ENCODE measurements at regions not wholly inside any gene's neighbourhood (a gene's known extent, or its start where the extent isn't known, plus 50 kb on each side); places are given as distances from the start of the nearest gene placed in this dataset.

DNA sequence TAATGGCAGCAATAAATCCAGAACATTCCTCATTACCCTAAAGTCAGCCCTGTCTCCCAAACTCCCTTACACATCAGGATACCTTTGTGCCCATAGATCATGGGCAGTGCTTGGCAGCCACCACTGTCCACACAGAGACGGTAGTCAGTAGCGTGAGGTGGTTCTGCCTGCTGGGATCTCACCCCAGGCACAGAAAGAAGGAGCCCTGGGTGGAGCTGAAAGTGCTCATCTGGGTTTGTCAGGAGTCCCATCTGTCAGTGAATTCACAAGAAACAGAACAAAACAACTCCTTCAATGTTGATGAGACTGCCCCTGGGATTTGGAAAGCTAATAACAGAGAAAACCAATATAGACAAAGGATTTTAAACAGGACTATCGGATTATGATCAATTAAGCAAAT lies 90.2 kb upstream of the PRSS58 start (continued):
- TF ChIP-seq, protein P1, sequence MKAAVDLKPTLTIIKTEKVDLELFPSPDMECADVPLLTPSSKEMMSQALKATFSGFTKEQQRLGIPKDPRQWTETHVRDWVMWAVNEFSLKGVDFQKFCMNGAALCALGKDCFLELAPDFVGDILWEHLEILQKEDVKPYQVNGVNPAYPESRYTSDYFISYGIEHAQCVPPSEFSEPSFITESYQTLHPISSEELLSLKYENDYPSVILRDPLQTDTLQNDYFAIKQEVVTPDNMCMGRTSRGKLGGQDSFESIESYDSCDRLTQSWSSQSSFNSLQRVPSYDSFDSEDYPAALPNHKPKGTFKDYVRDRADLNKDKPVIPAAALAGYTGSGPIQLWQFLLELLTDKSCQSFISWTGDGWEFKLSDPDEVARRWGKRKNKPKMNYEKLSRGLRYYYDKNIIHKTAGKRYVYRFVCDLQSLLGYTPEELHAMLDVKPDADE (IDR thresholded peaks at IDR 0.05): no peak
- no peak for TF ChIP-seq CREB1 (CRISPR knock-in tag; IDR thresholded peaks at IDR 0.05; ENCODE audit: low read depth)
- TF ChIP-seq NANOG (IDR thresholded peaks at IDR 0.05; ENCODE audit: borderline replicate concordance): no peak
- TF ChIP-seq, protein P2, sequence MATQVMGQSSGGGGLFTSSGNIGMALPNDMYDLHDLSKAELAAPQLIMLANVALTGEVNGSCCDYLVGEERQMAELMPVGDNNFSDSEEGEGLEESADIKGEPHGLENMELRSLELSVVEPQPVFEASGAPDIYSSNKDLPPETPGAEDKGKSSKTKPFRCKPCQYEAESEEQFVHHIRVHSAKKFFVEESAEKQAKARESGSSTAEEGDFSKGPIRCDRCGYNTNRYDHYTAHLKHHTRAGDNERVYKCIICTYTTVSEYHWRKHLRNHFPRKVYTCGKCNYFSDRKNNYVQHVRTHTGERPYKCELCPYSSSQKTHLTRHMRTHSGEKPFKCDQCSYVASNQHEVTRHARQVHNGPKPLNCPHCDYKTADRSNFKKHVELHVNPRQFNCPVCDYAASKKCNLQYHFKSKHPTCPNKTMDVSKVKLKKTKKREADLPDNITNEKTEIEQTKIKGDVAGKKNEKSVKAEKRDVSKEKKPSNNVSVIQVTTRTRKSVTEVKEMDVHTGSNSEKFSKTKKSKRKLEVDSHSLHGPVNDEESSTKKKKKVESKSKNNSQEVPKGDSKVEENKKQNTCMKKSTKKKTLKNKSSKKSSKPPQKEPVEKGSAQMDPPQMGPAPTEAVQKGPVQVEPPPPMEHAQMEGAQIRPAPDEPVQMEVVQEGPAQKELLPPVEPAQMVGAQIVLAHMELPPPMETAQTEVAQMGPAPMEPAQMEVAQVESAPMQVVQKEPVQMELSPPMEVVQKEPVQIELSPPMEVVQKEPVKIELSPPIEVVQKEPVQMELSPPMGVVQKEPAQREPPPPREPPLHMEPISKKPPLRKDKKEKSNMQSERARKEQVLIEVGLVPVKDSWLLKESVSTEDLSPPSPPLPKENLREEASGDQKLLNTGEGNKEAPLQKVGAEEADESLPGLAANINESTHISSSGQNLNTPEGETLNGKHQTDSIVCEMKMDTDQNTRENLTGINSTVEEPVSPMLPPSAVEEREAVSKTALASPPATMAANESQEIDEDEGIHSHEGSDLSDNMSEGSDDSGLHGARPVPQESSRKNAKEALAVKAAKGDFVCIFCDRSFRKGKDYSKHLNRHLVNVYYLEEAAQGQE (IDR thresholded peaks at IDR 0.05; ENCODE audit: unreplicated experiment): no peak
- no peak for TF ChIP-seq JUNB (IDR thresholded peaks at IDR 0.05; ENCODE audit: unreplicated experiment)
- TF ChIP-seq EZH2phosphoT487 (IDR thresholded peaks at IDR 0.05; ENCODE audit: unreplicated experiment): no peak
- TF ChIP-seq ZNF331 (CRISPR knock-in tag; IDR thresholded peaks at IDR 0.05; ENCODE audit: low read depth): no peak
- TF ChIP-seq, protein P3, sequence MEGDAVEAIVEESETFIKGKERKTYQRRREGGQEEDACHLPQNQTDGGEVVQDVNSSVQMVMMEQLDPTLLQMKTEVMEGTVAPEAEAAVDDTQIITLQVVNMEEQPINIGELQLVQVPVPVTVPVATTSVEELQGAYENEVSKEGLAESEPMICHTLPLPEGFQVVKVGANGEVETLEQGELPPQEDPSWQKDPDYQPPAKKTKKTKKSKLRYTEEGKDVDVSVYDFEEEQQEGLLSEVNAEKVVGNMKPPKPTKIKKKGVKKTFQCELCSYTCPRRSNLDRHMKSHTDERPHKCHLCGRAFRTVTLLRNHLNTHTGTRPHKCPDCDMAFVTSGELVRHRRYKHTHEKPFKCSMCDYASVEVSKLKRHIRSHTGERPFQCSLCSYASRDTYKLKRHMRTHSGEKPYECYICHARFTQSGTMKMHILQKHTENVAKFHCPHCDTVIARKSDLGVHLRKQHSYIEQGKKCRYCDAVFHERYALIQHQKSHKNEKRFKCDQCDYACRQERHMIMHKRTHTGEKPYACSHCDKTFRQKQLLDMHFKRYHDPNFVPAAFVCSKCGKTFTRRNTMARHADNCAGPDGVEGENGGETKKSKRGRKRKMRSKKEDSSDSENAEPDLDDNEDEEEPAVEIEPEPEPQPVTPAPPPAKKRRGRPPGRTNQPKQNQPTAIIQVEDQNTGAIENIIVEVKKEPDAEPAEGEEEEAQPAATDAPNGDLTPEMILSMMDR (conservative IDR thresholded peaks at IDR 0.05; ENCODE audit: low read depth in 2 of 2): no peak
- TF ChIP-seq POLR2AphosphoS5 (IDR thresholded peaks at IDR 0.05; ENCODE audit: low read depth): no peak
- no peak for TF ChIP-seq STAT1 (IDR thresholded peaks at IDR 0.05; ENCODE audit: unreplicated experiment)

DNA sequence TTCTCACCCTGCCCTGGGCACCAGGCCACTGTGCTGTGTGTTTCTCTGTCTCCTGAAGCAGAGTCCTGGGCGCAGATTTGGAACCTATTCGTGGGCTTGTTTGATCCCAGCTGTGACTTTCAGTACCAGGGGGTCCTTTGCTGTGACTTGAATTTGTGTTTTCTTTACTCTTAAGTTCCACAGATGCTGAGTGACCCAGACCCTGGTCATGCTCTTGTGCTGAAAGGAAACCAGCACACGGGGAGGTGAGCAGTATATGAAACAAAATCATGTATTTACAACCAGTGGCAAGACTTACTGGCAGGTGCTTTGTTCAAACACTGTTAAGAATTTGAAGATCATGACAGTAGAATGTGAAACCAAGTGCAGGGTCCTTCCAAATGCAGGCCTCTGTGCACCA lies 89.2 kb upstream of the PRSS58 start:
- Mint-ChIP-seq H3K4me3 (no peak overlapping the region), H3K9me3 (no peaks in the 10 kb centered on the region)
- no peak overlapping the region for H3K4me3 ChIP-seq
- TF ChIP-seq, protein P4, sequence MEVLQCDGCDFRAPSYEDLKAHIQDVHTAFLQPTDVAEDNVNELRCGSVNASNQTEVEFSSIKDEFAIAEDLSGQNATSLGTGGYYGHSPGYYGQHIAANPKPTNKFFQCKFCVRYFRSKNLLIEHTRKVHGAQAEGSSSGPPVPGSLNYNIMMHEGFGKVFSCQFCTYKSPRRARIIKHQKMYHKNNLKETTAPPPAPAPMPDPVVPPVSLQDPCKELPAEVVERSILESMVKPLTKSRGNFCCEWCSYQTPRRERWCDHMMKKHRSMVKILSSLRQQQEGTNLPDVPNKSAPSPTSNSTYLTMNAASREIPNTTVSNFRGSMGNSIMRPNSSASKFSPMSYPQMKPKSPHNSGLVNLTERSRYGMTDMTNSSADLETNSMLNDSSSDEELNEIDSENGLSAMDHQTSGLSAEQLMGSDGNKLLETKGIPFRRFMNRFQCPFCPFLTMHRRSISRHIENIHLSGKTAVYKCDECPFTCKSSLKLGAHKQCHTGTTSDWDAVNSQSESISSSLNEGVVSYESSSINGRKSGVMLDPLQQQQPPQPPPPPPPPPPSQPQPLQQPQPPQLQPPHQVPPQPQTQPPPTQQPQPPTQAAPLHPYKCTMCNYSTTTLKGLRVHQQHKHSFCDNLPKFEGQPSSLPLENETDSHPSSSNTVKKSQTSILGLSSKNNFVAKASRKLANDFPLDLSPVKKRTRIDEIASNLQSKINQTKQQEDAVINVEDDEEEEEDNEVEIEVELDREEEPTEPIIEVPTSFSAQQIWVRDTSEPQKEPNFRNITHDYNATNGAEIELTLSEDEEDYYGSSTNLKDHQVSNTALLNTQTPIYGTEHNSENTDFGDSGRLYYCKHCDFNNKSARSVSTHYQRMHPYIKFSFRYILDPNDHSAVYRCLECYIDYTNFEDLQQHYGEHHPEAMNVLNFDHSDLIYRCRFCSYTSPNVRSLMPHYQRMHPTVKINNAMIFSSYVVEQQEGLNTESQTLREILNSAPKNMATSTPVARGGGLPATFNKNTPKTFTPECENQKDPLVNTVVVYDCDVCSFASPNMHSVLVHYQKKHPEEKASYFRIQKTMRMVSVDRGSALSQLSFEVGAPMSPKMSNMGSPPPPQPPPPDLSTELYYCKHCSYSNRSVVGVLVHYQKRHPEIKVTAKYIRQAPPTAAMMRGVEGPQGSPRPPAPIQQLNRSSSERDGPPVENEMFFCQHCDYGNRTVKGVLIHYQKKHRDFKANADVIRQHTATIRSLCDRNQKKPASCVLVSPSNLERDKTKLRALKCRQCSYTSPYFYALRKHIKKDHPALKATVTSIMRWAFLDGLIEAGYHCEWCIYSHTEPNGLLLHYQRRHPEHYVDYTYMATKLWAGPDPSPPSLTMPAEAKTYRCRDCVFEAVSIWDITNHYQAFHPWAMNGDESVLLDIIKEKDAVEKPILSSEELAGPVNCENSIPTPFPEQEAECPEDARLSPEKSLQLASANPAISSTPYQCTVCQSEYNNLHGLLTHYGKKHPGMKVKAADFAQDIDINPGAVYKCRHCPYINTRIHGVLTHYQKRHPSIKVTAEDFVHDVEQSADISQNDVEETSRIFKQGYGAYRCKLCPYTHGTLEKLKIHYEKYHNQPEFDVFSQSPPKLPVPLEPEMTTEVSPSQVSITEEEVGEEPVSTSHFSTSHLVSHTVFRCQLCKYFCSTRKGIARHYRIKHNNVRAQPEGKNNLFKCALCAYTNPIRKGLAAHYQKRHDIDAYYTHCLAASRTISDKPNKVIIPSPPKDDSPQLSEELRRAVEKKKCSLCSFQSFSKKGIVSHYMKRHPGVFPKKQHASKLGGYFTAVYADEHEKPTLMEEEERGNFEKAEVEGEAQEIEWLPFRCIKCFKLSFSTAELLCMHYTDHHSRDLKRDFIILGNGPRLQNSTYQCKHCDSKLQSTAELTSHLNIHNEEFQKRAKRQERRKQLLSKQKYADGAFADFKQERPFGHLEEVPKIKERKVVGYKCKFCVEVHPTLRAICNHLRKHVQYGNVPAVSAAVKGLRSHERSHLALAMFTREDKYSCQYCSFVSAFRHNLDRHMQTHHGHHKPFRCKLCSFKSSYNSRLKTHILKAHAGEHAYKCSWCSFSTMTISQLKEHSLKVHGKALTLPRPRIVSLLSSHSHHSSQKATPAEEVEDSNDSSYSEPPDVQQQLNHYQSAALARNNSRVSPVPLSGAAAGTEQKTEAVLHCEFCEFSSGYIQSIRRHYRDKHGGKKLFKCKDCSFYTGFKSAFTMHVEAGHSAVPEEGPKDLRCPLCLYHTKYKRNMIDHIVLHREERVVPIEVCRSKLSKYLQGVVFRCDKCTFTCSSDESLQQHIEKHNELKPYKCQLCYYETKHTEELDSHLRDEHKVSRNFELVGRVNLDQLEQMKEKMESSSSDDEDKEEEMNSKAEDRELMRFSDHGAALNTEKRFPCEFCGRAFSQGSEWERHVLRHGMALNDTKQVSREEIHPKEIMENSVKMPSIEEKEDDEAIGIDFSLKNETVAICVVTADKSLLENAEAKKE (CRISPR knock-in tag; IDR thresholded peaks at IDR 0.05): no peak
- TF ChIP-seq POLR2AphosphoS5 (IDR thresholded peaks at IDR 0.05; ENCODE audit: low read depth): no peak
- TF ChIP-seq NANOG (IDR thresholded peaks at IDR 0.05; ENCODE audit: borderline replicate concordance): no peak
- no peak for TF ChIP-seq ZNF331 (CRISPR knock-in tag; IDR thresholded peaks at IDR 0.05; ENCODE audit: low read depth)
- no peak for TF ChIP-seq JUNB (IDR thresholded peaks at IDR 0.05; ENCODE audit: unreplicated experiment)
- no peak for TF ChIP-seq EZH2phosphoT487 (IDR thresholded peaks at IDR 0.05; ENCODE audit: unreplicated experiment)
- no peak for TF ChIP-seq CREB1 (CRISPR knock-in tag; IDR thresholded peaks at IDR 0.05; ENCODE audit: low read depth)

More for the DNA sequence above, 89.2 kb upstream of the PRSS58 start:
- Histone ChIP-seq H3F3A (replicated peaks; ENCODE audit: low read depth) (no peaks in the 10 kb centered on the region), H3K9me2 (ENCODE audit: insufficient read depth) (no peaks in the 10 kb centered on the region), H3K79me2 (replicated peaks; ENCODE audit: insufficient read depth) (no peaks in the 10 kb centered on the region), H2AFZ (no peak overlapping the region), H3K4me1 (ENCODE audit: insufficient read depth) (peaks cover 14% of the 10 kb centered on the region; the same call in 1 of the 2 replicates), H4K20me1 (replicated peaks; ENCODE audit: insufficient read depth) (no peaks in the 10 kb centered on the region), H3K27ac (ENCODE audit: low read depth) (no peak overlapping the region), H3K36me3 (ENCODE audit: insufficient read depth) (no peaks in the 10 kb centered on the region), H3K27me3 (ENCODE audit: insufficient read depth) (no peaks in the 10 kb centered on the region), H3K4me2 (no peak overlapping the region)
- ATAC-seq (no peak), DNase-seq (ENCODE audit: low spot score) (no peak)
- Mint-ChIP-seq H3K27ac (no peak overlapping the region), H3K36me3 (ENCODE audit: low read depth) (no peaks in the 10 kb centered on the region), H3K4me1 (peaks cover 14% of the 10 kb centered on the region), H3K27me3 (ENCODE audit: insufficient read depth, low read depth, poor library complexity) (no peaks in the 10 kb centered on the region)

Data from GM23338 (cell line).